ENCODE measurements at regions not wholly inside any gene's neighbourhood (a gene's known extent, or its start where the extent isn't known, plus 50 kb on each side); places are given as distances from the start of the nearest gene placed in this dataset.

GRCh38 chr22:47629791-47630655 lies 867.6 kb downstream of the TBC1D22A start:
- ATAC-seq (ENCODE audit: insufficient number of reproducible peaks, low FRiP score, low read depth) (no peak), DNase-seq (ENCODE audit: low spot score) (no peak)
- Histone ChIP-seq H3K27me3 (replicated peaks; ENCODE audit: insufficient read depth) (no peaks in the 10 kb centered on the region), H3K27ac (no peak overlapping the region), H3K9me3 (no peaks in the 10 kb centered on the region), H3K36me3 (no peaks in the 10 kb centered on the region), H3K4me1 (ENCODE audit: control insufficient read depth in 1 of 2, low read depth in 2 of 2) (no peaks in the 10 kb centered on the region), H3K4me3 (no peak overlapping the region)
- TF ChIP-seq CTCF (IDR thresholded peaks at IDR 0.05): no peak

- DNase-seq (ENCODE audit: low spot score): no peak
- Histone ChIP-seq H3K9me3 (no peaks in the 10 kb centered on the region), H3K27ac (no peak overlapping the region), H3K27me3 (replicated peaks; ENCODE audit: insufficient read depth) (no peaks in the 10 kb centered on the region), H3K4me1 (ENCODE audit: control insufficient read depth in 1 of 2, low read depth in 2 of 2) (no peaks in the 10 kb centered on the region), H3K36me3 (no peaks in the 10 kb centered on the region), H3K4me3 (no peak overlapping the region)
- no peak for TF ChIP-seq CTCF (IDR thresholded peaks at IDR 0.05)
- ATAC-seq (ENCODE audit: insufficient number of reproducible peaks, low FRiP score, low read depth): no peak
Observed at GRCh38 chr22:47629273-47629711, 866.8 kb downstream of the TBC1D22A start.

GRCh38 chr22:47628477-47629272 lies 866.2 kb downstream of the TBC1D22A start:
- no peak overlapping the region for H3K4me3 ChIP-seq
- H3K9me3 ChIP-seq: no peaks in the 10 kb centered on the region
- no peaks in the 10 kb centered on the region for H3K27me3 ChIP-seq (replicated peaks; ENCODE audit: insufficient read depth)
- DNase-seq (ENCODE audit: low spot score) (no peak), ATAC-seq (ENCODE audit: insufficient number of reproducible peaks, low FRiP score, low read depth) (no peak)
- H3K27ac ChIP-seq: no peak overlapping the region
- TF ChIP-seq CTCF (IDR thresholded peaks at IDR 0.05): no peak
- no peaks in the 10 kb centered on the region for H3K36me3 ChIP-seq
- H3K4me1 ChIP-seq (ENCODE audit: control insufficient read depth in 1 of 2, low read depth in 2 of 2): no peaks in the 10 kb centered on the region

- no peaks in the 10 kb centered on the region for H3K27me3 ChIP-seq (replicated peaks; ENCODE audit: insufficient read depth)
Observed at GRCh38 chr22:47627556-47628253, 865.3 kb downstream of the TBC1D22A start.

More at GRCh38 chr22:47627556-47628253, 865.3 kb downstream of the TBC1D22A start:
- H3K36me3 ChIP-seq: no peaks in the 10 kb centered on the region
- H3K4me1 ChIP-seq (ENCODE audit: control insufficient read depth in 1 of 2, low read depth in 2 of 2): no peaks in the 10 kb centered on the region
- ATAC-seq (ENCODE audit: insufficient number of reproducible peaks, low FRiP score, low read depth): no peak
- no peaks in the 10 kb centered on the region for H3K9me3 ChIP-seq
- no peak overlapping the region for H3K4me3 ChIP-seq
- TF ChIP-seq CTCF (IDR thresholded peaks at IDR 0.05): no peak
- no peak for DNase-seq (ENCODE audit: low spot score)
- no peak overlapping the region for H3K27ac ChIP-seq
